Neural cell (in vitro differentiated cells): ENCODE measurements at regions not wholly inside any gene's neighbourhood (a gene's known extent, or its start where the extent isn't known, plus 50 kb on each side); places are given as distances from the start of the nearest gene placed in this dataset.

Source experiments
- H2AFZ ChIP-seq: fragments of 200-600, 300-800 bp; sonication (generic), shearing (Covaris generic); 2 replicates; pipeline ENCODE4 v1.6.0; 2014; ENCODE audit warnings: low read depth, mild to moderate bottlenecking, antibody characterized with exemption, low read length, moderate library complexity
- H3F3A ChIP-seq: fragments of 200-600 bp; shearing (Covaris generic); 2 replicates; pipeline ENCODE4 v1.6.1; 2016; ENCODE audit warnings: mild to moderate bottlenecking, moderate library complexity, mixed read lengths, antibody characterized with exemption, low read length; ENCODE audit not compliant: insufficient read depth, poor library complexity, severe bottlenecking
- H3K27ac ChIP-seq: fragments of 200-600, 300-800 bp; sonication (generic), shearing (Covaris generic); 2 replicates; pipeline ENCODE4 v1.5.1; 2014; ENCODE audit warnings: mild to moderate bottlenecking, low read length, moderate library complexity
- H3K27me3 ChIP-seq: fragments of 300-800, 200-600 bp; sonication (generic), shearing (Covaris generic); 2 replicates; pipeline ENCODE4 v1.6.0; 2014; ENCODE audit warnings: mild to moderate bottlenecking, low read depth, low read length, moderate library complexity; ENCODE audit not compliant: insufficient read depth
- H3K36me3 ChIP-seq: fragments of 300-800, 200-600 bp; sonication (generic), shearing (Covaris generic); 2 replicates; pipeline ENCODE4 v1.5.1; 2014; ENCODE audit warnings: mild to moderate bottlenecking, antibody characterized with exemption, low read length, moderate library complexity; ENCODE audit not compliant: insufficient read depth
- H3K4me2 ChIP-seq: fragments of 300-800, 200-600 bp; sonication (generic), shearing (Covaris generic); 2 replicates; pipeline ENCODE4 v1.6.0; 2014; ENCODE audit warnings: mild to moderate bottlenecking, low read length
- H3K4me3 ChIP-seq: fragments of 300-800, 200-600 bp; sonication (generic), shearing (Covaris generic); 2 replicates; pipeline ENCODE4 v1.5.1; 2014; ENCODE audit warnings: mild to moderate bottlenecking, low read length, moderate library complexity
- H3K79me2 ChIP-seq: fragments of 200-600 bp; shearing (Covaris generic); replicated peaks from 2 replicates; pipeline ENCODE4 v1.6.0; 2014; ENCODE audit warnings: mild to moderate bottlenecking, low read length, moderate library complexity; ENCODE audit not compliant: insufficient read depth
- H3K9ac ChIP-seq: fragments of 300-800, 200-600 bp; sonication (generic), shearing (Covaris generic); 2 replicates; pipeline ENCODE4 v1.6.1; 2016; ENCODE audit warnings: mild to moderate bottlenecking, low read length, mixed read lengths
- H3K9me2 ChIP-seq: fragments of 200-600 bp; shearing (Covaris generic); 2 replicates; pipeline ENCODE4 v1.6.1; 2016; ENCODE audit warnings: mild to moderate bottlenecking, low read length, mixed read lengths; ENCODE audit not compliant: insufficient read depth
- H3K9me3 ChIP-seq: fragments of 200-600, 300-800 bp; sonication (generic), shearing (Covaris generic); 2 replicates; pipeline ENCODE4 v1.6.1; 2016; ENCODE audit warnings: mild to moderate bottlenecking, mixed run types, low read length, moderate library complexity, mixed read lengths
- H4K20me1 ChIP-seq: fragments of 200-600 bp; shearing (Covaris generic); 2 replicates; pipeline ENCODE4 v1.6.1; 2016; ENCODE audit warnings: mild to moderate bottlenecking, mixed run types; ENCODE audit not compliant: insufficient read depth
- EP300 ChIP-seq: fragments of 450-650 bp; conservative IDR thresholded peaks from 2 replicates; pipeline ENCODE4 v1.6.1; 2014; ENCODE audit warnings: antibody characterized with exemption, mild to moderate bottlenecking, moderate library complexity; ENCODE audit not compliant: poor library complexity, severe bottlenecking
- EZH2 ChIP-seq: fragments of 200-600, 300-800 bp; shearing (Covaris generic), sonication (generic); IDR thresholded peaks from 2 replicates; pipeline ENCODE4 v1.6.1; 2014; ENCODE audit warnings: antibody characterized with exemption, low read length, borderline replicate concordance, mild to moderate bottlenecking; ENCODE audit not compliant: insufficient read depth, poor library complexity, severe bottlenecking
- MXI1 ChIP-seq: fragments of 450-650 bp; conservative IDR thresholded peaks from 2 replicates; pipeline ENCODE4 v1.6.1; 2014; ENCODE audit warnings: antibody characterized with exemption, mild to moderate bottlenecking; ENCODE audit not compliant: poor library complexity, severe bottlenecking
- POLR2AphosphoS5 ChIP-seq: IDR thresholded peaks from 2 replicates; pipeline ENCODE4 v1.6.1; 2012
- RAD21 ChIP-seq: fragments of 450-650 bp; conservative IDR thresholded peaks from 2 replicates; pipeline ENCODE4 v1.6.1; 2014; ENCODE audit warnings: antibody characterized with exemption, mild to moderate bottlenecking, moderate library complexity
- SMC3 ChIP-seq: fragments of 450-650 bp; conservative IDR thresholded peaks from 2 replicates; pipeline ENCODE4 v1.6.1; 2014; ENCODE audit warnings: antibody characterized with exemption, mild to moderate bottlenecking, moderate library complexity; ENCODE audit not compliant: poor library complexity
- TAF1 ChIP-seq: IDR thresholded peaks from 2 replicates; pipeline ENCODE4 v1.6.1; 2012; ENCODE audit warnings: low read depth
- TF ChIP-seq, protein P1 (sequence below): IDR thresholded peaks from 2 replicates; pipeline ENCODE4 v1.6.1; 2012; ENCODE audit warnings: borderline replicate concordance
- TF ChIP-seq, protein P2 (sequence below): fragments of 450-650 bp; IDR thresholded peaks from 2 replicates; pipeline ENCODE4 v1.5.1; 2014; ENCODE audit warnings: antibody characterized with exemption, mild to moderate bottlenecking, moderate library complexity; ENCODE audit not compliant: poor library complexity, severe bottlenecking

DNA sequence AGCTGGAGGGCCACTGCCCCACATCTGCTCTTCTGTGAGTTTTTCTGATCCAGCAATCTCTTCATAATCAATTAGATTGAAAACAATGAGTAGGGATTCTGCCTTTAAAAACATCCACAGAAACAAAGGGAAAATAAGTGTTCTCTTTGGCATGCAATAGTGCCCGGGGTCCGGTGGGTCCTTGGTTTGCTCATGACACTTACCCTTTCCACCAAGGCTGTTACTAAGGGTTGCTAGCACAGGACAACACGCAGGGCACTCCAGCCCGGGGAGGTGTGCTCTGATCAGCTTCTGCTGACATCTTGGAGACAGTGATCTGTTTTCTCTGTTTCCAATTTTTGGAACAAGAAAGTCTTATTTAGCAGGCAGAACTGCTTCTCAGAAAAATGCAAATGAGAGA lies 146.7 kb downstream of the TEX36 start:
- Histone ChIP-seq H4K20me1 (no peaks in the 10 kb centered on the region), H3K9ac (no peak overlapping the region), H3K27ac (no peak overlapping the region), H3K36me3 (no peaks in the 10 kb centered on the region), H3F3A (no peaks in the 10 kb centered on the region), H3K79me2 (no peaks in the 10 kb centered on the region), H3K27me3 (no peaks in the 10 kb centered on the region), H2AFZ (no peak overlapping the region), H3K4me3 (no peak overlapping the region), H3K9me2 (no peaks in the 10 kb centered on the region), H3K9me3 (no peaks in the 10 kb centered on the region), H3K4me2 (no peak overlapping the region)
- TF ChIP-seq MXI1 = no peak
- TF ChIP-seq, protein P1, sequence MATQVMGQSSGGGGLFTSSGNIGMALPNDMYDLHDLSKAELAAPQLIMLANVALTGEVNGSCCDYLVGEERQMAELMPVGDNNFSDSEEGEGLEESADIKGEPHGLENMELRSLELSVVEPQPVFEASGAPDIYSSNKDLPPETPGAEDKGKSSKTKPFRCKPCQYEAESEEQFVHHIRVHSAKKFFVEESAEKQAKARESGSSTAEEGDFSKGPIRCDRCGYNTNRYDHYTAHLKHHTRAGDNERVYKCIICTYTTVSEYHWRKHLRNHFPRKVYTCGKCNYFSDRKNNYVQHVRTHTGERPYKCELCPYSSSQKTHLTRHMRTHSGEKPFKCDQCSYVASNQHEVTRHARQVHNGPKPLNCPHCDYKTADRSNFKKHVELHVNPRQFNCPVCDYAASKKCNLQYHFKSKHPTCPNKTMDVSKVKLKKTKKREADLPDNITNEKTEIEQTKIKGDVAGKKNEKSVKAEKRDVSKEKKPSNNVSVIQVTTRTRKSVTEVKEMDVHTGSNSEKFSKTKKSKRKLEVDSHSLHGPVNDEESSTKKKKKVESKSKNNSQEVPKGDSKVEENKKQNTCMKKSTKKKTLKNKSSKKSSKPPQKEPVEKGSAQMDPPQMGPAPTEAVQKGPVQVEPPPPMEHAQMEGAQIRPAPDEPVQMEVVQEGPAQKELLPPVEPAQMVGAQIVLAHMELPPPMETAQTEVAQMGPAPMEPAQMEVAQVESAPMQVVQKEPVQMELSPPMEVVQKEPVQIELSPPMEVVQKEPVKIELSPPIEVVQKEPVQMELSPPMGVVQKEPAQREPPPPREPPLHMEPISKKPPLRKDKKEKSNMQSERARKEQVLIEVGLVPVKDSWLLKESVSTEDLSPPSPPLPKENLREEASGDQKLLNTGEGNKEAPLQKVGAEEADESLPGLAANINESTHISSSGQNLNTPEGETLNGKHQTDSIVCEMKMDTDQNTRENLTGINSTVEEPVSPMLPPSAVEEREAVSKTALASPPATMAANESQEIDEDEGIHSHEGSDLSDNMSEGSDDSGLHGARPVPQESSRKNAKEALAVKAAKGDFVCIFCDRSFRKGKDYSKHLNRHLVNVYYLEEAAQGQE = no peak
- no peak for TF ChIP-seq SMC3
- no peak for TF ChIP-seq EZH2
- no peak for TF ChIP-seq POLR2AphosphoS5
- TF ChIP-seq EP300 = no peak
- TF ChIP-seq RAD21 = no peak
- TF ChIP-seq, protein P2, sequence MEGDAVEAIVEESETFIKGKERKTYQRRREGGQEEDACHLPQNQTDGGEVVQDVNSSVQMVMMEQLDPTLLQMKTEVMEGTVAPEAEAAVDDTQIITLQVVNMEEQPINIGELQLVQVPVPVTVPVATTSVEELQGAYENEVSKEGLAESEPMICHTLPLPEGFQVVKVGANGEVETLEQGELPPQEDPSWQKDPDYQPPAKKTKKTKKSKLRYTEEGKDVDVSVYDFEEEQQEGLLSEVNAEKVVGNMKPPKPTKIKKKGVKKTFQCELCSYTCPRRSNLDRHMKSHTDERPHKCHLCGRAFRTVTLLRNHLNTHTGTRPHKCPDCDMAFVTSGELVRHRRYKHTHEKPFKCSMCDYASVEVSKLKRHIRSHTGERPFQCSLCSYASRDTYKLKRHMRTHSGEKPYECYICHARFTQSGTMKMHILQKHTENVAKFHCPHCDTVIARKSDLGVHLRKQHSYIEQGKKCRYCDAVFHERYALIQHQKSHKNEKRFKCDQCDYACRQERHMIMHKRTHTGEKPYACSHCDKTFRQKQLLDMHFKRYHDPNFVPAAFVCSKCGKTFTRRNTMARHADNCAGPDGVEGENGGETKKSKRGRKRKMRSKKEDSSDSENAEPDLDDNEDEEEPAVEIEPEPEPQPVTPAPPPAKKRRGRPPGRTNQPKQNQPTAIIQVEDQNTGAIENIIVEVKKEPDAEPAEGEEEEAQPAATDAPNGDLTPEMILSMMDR = no peak
- no peak for TF ChIP-seq TAF1

DNA sequence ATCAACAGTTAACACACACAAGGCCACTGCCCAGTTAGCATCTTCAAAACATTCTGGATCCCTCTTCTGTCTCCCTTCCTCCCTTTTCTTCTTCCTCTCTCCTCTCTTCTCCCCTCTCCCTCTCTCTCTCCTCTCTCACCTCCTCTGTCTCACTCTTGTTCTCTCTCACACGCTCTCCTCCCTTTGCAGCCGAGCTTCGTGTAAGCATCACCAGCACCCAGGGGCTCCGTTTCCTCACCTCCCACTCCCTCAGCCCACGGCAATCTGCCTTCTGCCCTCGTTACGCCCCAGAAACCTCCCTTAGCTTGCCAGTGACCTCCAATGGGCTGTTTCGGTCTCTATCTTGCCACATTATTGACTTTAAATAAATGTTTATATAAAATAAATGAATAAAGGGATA lies 147.4 kb downstream of the TEX36 start:
- Histone ChIP-seq H3K4me3 (no peak overlapping the region), H3K27ac (no peak overlapping the region), H3F3A (no peaks in the 10 kb centered on the region), H3K27me3 (no peaks in the 10 kb centered on the region), H3K9me3 (no peaks in the 10 kb centered on the region), H3K36me3 (no peaks in the 10 kb centered on the region), H3K79me2 (no peaks in the 10 kb centered on the region), H3K9ac (no peak overlapping the region), H3K9me2 (no peaks in the 10 kb centered on the region), H2AFZ (no peak overlapping the region), H4K20me1 (no peaks in the 10 kb centered on the region), H3K4me2 (no peak overlapping the region)
- TF ChIP-seq, protein P2 = no peak
- TF ChIP-seq TAF1 (no peak), POLR2AphosphoS5 (no peak), EZH2 (no peak), EP300 (no peak), RAD21 (no peak), SMC3 (no peak), MXI1 (no peak)
- TF ChIP-seq, protein P1 = no peak
